SK-N-SH (cell line): ENCODE measurements at regions not wholly inside any gene's neighbourhood (a gene's known extent, or its start where the extent isn't known, plus 50 kb on each side); places are given as distances from the start of the nearest gene placed in this dataset.

Source experiments
- CTCF ChIA-PET: fragments of 300-600, 350-600 bp; formaldehyde crosslinking; extraction: SDS; loops from one replicate; lab custom pipeline; 2021; lab: Yijun Ruan, JAX
- POLR2A ChIA-PET: fragments of 350-600 bp; sonication (Branson Sonifier 250); formaldehyde crosslinking; extraction: SDS; loops from one replicate; lab custom pipeline; 2020; ENCODE audit warnings: antibody characterized with exemption, inconsistent platforms; lab: Yijun Ruan, JAX
- DNase-seq: peaks from one replicate; pipeline ENCODE4 v3.0.0; 2012
- H2AFZ ChIP-seq: fragments of 200-600 bp; sonication (generic); 2 replicates; pipeline ENCODE4 v1.8.1; 2016; ENCODE audit warnings: antibody characterized with exemption, mild to moderate bottlenecking, low read depth
- H3F3A ChIP-seq: fragments of 200-600 bp; sonication (generic); replicated peaks from 2 replicates; pipeline ENCODE3; 2016; ENCODE audit warnings: antibody characterized with exemption, mild to moderate bottlenecking; ENCODE audit not compliant: insufficient read depth
- H3K27ac ChIP-seq, 2 experiments: fragments of 200-500 bp in 1 of 2; fragments of 200-600 bp in 1 of 2; sonication (Bioruptor generic) in 1 of 2; sonication (generic), shearing (Covaris generic) in 1 of 2; 2 replicates each; pipeline versions ENCODE4 v1.5.1 to v1.6.1; 2014 to 2016; ENCODE audit warnings: low read depth in 2 of 2, inconsistent platforms in 1 of 2, low read length in 1 of 2, mild to moderate bottlenecking in 1 of 2, mixed read lengths in 1 of 2
- H3K27me3 ChIP-seq: fragments of 200-600 bp; sonication (generic), shearing (Covaris generic); 2 replicates; pipeline ENCODE4 v1.6.1; 2016; ENCODE audit warnings: mixed run types; ENCODE audit not compliant: insufficient read depth
- H3K36me3 ChIP-seq, 2 experiments: fragments of 200-500 bp in 1 of 2; fragments of 200-600 bp in 1 of 2; sonication (Bioruptor generic) in 1 of 2; sonication (generic) in 1 of 2; replicated peaks in 1 of 2; 2 replicates each; pipeline versions ENCODE3 to v1.5.1; 2014 to 2016; ENCODE audit warnings: low read length in 1 of 2, mild to moderate bottlenecking in 1 of 2; ENCODE audit not compliant: insufficient read depth in 2 of 2, control insufficient read depth in 1 of 2
- H3K4me1 ChIP-seq, 2 experiments: fragments of 200-500 bp in 1 of 2; fragments of 200-600 bp in 1 of 2; sonication (Bioruptor generic) in 1 of 2; sonication (generic), shearing (Covaris generic) in 1 of 2; 2 replicates each; pipeline versions ENCODE4 v1.5.1 to v1.6.1; 2014 to 2016; ENCODE audit warnings: low read depth in 1 of 2, low read length in 1 of 2, mixed run types in 1 of 2; ENCODE audit not compliant: insufficient read depth in 2 of 2, control insufficient read depth in 1 of 2
- H3K4me2 ChIP-seq: fragments of 200-600 bp; sonication (generic), shearing (Covaris generic); 2 replicates; pipeline ENCODE4 v1.6.1; 2017; ENCODE audit warnings: mixed run types
- H3K4me3 ChIP-seq, 2 experiments: fragments of 200-500 bp in 1 of 2; fragments of 200-600 bp in 1 of 2; sonication (Bioruptor generic) in 1 of 2; sonication (generic), shearing (Covaris generic) in 1 of 2; 2 replicates each; pipeline versions ENCODE4 v1.5.1 to v1.8.1; 2014 to 2016; ENCODE audit warnings: low read depth in 2 of 2, inconsistent platforms in 1 of 2, low read length in 1 of 2, mild to moderate bottlenecking in 1 of 2, mixed read lengths in 1 of 2, moderate library complexity in 1 of 2
- H3K79me2 ChIP-seq: fragments of 200-600 bp; sonication (generic); 2 replicates; pipeline ENCODE4 v1.8.1; 2017; ENCODE audit warnings: mild to moderate bottlenecking; ENCODE audit not compliant: insufficient read depth
- H3K9ac ChIP-seq: fragments of 200-600 bp; sonication (generic); 2 replicates; pipeline ENCODE4 v1.6.1; 2017; ENCODE audit warnings: mixed run types
- H3K9me2 ChIP-seq: fragments of 200-600 bp; sonication (generic); 2 replicates; pipeline ENCODE4 v1.6.1; 2017; ENCODE audit warnings: mixed run types
- H3K9me3 ChIP-seq: fragments of 200-600 bp; sonication (generic); 2 replicates; pipeline ENCODE4 v1.6.1; 2017; ENCODE audit warnings: mixed run types, mild to moderate bottlenecking, moderate library complexity
- H4K20me1 ChIP-seq: fragments of 200-600 bp; sonication (generic); 2 replicates; pipeline ENCODE4 v1.6.1; 2017; ENCODE audit warnings: mild to moderate bottlenecking, mixed run types; ENCODE audit not compliant: insufficient read depth
- CHD2 ChIP-seq: fragments of 150-350 bp; IDR thresholded peaks from 2 replicates; pipeline ENCODE4 v1.6.1; 2018; ENCODE audit warnings: low read length; ENCODE audit not compliant: partially characterized antibody
- ELF1 ChIP-seq: IDR thresholded peaks from 2 replicates; pipeline ENCODE4 v1.4.0; 2012
- EP300 ChIP-seq, 2 experiments: IDR thresholded peaks; 2 replicates each; pipeline versions ENCODE4 v1.4.0 to v1.6.1; 2012; ENCODE audit warnings: borderline replicate concordance in 1 of 2, low read depth in 1 of 2, low read length in 1 of 2
- EZH2phosphoT487 ChIP-seq: fragments of 200-600 bp; sonication (generic); IDR thresholded peaks from 2 replicates; pipeline ENCODE4 v1.6.1; 2017; ENCODE audit warnings: low read depth, mixed run types, mild to moderate bottlenecking, antibody characterized with exemption, moderate library complexity, borderline replicate concordance
- GABPA ChIP-seq: IDR thresholded peaks from 2 replicates; pipeline ENCODE4 v1.4.0; 2012; ENCODE audit warnings: low read depth, mild to moderate bottlenecking
- GATA2 ChIP-seq: sonication (generic); formaldehyde crosslinking; IDR thresholded peaks from 2 replicates; pipeline ENCODE4 v1.5.0; 2020; ENCODE audit warnings: mild to moderate bottlenecking, missing genetic modification reagents
- JUND ChIP-seq: IDR thresholded peaks from 2 replicates; pipeline ENCODE4 v1.4.0; 2012
- MEF2A ChIP-seq: IDR thresholded peaks from 2 replicates; pipeline ENCODE4 v1.4.0; 2012; ENCODE audit warnings: low read depth, borderline replicate concordance
- MXI1 ChIP-seq: IDR thresholded peaks from 2 replicates; pipeline ENCODE4 v1.6.1; 2012; ENCODE audit warnings: mild to moderate bottlenecking, low read depth, low read length, improper control_type of control experiment
- REST ChIP-seq: IDR thresholded peaks from 2 replicates; pipeline ENCODE4 v1.6.1; 2012; ENCODE audit warnings: mild to moderate bottlenecking, low read depth, low read length, moderate library complexity
- RFX5 ChIP-seq: IDR thresholded peaks from 2 replicates; pipeline ENCODE4 v1.6.1; 2012; ENCODE audit warnings: mild to moderate bottlenecking, improper control_type of control experiment, low read length
- SIN3A ChIP-seq: IDR thresholded peaks from 2 replicates; pipeline ENCODE4 v1.6.1; 2012; ENCODE audit warnings: low read depth, mild to moderate bottlenecking, low read length, moderate library complexity, borderline replicate concordance
- SMC3 ChIP-seq: IDR thresholded peaks from 2 replicates; pipeline ENCODE4 v1.6.1; 2012; ENCODE audit warnings: low read depth, low read length, improper control_type of control experiment
- TAF1 ChIP-seq: IDR thresholded peaks from 2 replicates; pipeline ENCODE4 v1.6.1; 2012; ENCODE audit warnings: low read depth, mild to moderate bottlenecking, low read length, moderate library complexity, borderline replicate concordance
- TCF12 ChIP-seq: IDR thresholded peaks from 2 replicates; pipeline ENCODE4 v1.4.0; 2012
- USF2 ChIP-seq: fragments of 150-350 bp; IDR thresholded peaks from 2 replicates; pipeline ENCODE4 v1.6.1; 2017; ENCODE audit warnings: antibody characterized with exemption, low read length, low read depth, borderline replicate concordance
- YY1 ChIP-seq: IDR thresholded peaks from 2 replicates; pipeline ENCODE4 v1.4.0; 2012; ENCODE audit warnings: low read depth, mild to moderate bottlenecking
- WGBS: methylation state at CpG from one replicate; pipeline ENCODE4 v1.1.6; 2017; ENCODE audit warnings: low lambda C conversion rate; 5-methylcytosine and 5-hydroxymethylcytosine counted together
- TF ChIP-seq, protein P1 (sequence below): fragments of 150-350 bp; IDR thresholded peaks from 2 replicates; pipeline ENCODE4 v1.6.1; 2016; ENCODE audit warnings: mild to moderate bottlenecking, low read depth, low read length

GRCh38 chr16:86739178-86739577 lies 160.8 kb downstream of the FOXL1 start:
- H3K36me3 ChIP-seq = no peaks in the 10 kb centered on the region
- 37% methylated on average over 3 of the region's 3 CpGs for WGBS
- H4K20me1 ChIP-seq = no peaks in the 10 kb centered on the region
- ChIA-PET CTCF (no interaction called here), POLR2A (no interaction called here)
- H3K4me2 ChIP-seq = no peak overlapping the region
- no peak overlapping the region for H2AFZ ChIP-seq
- no peaks in the 10 kb centered on the region for H3K79me2 ChIP-seq
- no peaks in the 10 kb centered on the region for H3K9me2 ChIP-seq
- peaks cover 24% of the 10 kb centered on the region for H3F3A ChIP-seq
- TF ChIP-seq GATA2 (CRISPR knock-in tag) (no peak), SIN3A (no peak)
- peak overlapping the region in 1 of 2 experiments; percentile 93; a peak in 1 of 4 replicates for H3K27ac ChIP-seq
- H3K4me1 ChIP-seq = peaks cover 0 to 17% of the 10 kb centered on the region in 2 experiments; a peak in 2 of 4 replicates
- no peak overlapping the region for H3K4me3 ChIP-seq
- H3K9me3 ChIP-seq = no peaks in the 10 kb centered on the region
- H3K27me3 ChIP-seq = no peaks in the 10 kb centered on the region
- no peak for DNase-seq
- H3K9ac ChIP-seq = no peak overlapping the region

DNA sequence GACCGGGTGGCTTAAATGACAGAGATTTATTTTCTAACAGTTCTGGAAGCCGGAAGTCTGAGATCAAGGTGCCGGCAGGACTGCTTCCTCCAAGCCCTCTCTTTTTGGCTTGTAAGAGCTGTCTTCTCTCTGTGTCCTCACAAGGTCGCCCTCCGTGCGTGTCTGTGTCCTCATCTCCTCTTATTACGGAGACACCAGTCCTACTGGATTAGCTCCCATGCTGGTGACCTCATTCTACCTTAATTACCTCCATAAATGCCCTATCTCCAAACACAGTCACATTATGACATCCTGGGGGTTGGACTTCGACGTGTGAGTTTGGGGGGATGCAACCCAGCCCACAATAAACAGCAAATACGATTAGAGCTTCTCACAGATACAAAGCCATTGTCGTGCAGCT lies 161.5 kb downstream of the FOXL1 start:
- Histone ChIP-seq H4K20me1 (no peaks in the 10 kb centered on the region), H3K27me3 (no peaks in the 10 kb centered on the region), H3K79me2 (no peaks in the 10 kb centered on the region), H3K4me2 (no peak overlapping the region), H3F3A (peaks cover 24% of the 10 kb centered on the region), H2AFZ (no peak overlapping the region), H3K4me1 (peaks cover 0 to 13% of the 10 kb centered on the region in 2 experiments; a peak in 2 of 4 replicates), H3K4me3 (no peak overlapping the region), H3K9me2 (no peaks in the 10 kb centered on the region), H3K9ac (no peak overlapping the region; the same call in 1 of the 2 replicates), H3K27ac (peak overlapping the region in 1 of 2 experiments; percentile 93; a peak in 2 of 4 replicates), H3K9me3 (no peaks in the 10 kb centered on the region), H3K36me3 (no peaks in the 10 kb centered on the region)
- CTCF ChIA-PET = no interaction called here
- TF ChIP-seq GATA2 (CRISPR knock-in tag) = no peak
- no peak for TF ChIP-seq YY1
- no peak for TF ChIP-seq EZH2phosphoT487
- no peak for TF ChIP-seq MEF2A
- no peak for TF ChIP-seq RFX5
- TF ChIP-seq, protein P1, sequence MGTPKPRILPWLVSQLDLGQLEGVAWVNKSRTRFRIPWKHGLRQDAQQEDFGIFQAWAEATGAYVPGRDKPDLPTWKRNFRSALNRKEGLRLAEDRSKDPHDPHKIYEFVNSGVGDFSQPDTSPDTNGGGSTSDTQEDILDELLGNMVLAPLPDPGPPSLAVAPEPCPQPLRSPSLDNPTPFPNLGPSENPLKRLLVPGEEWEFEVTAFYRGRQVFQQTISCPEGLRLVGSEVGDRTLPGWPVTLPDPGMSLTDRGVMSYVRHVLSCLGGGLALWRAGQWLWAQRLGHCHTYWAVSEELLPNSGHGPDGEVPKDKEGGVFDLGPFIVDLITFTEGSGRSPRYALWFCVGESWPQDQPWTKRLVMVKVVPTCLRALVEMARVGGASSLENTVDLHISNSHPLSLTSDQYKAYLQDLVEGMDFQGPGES = no peak
- no peak for TF ChIP-seq MXI1
- TF ChIP-seq GABPA = no peak
- TF ChIP-seq EP300 (IDR thresholded peaks at IDR 0.05; ENCODE audit: borderline replicate concordance in 1 of 2, low read depth in 1 of 2, low read length in 1 of 2) = no peak
- TF ChIP-seq TAF1 = no peak
- TF ChIP-seq TCF12 = no peak
- DNase-seq = no peak
- POLR2A ChIA-PET = no interaction called here
- WGBS = 45% methylated on average over 11 of the region's 11 CpGs

- Histone ChIP-seq H3K9ac (peak overlapping the region; percentile 73), H3K27ac (peak overlapping the region in 1 of 2 experiments; percentile 93; a peak in 2 of 4 replicates), H3K4me3 (no peak overlapping the region), H2AFZ (peak overlapping the region; percentile 60; the same call in 1 of the 2 replicates), H3K27me3 (no peaks in the 10 kb centered on the region), H4K20me1 (no peaks in the 10 kb centered on the region), H3K36me3 (no peaks in the 10 kb centered on the region), H3K79me2 (no peaks in the 10 kb centered on the region), H3K9me2 (no peaks in the 10 kb centered on the region), H3F3A (peaks cover 24% of the 10 kb centered on the region), H3K9me3 (no peaks in the 10 kb centered on the region), H3K4me1 (peaks cover 0 to 10% of the 10 kb centered on the region in 2 experiments; a peak in 2 of 4 replicates), H3K4me2 (peak overlapping the region; percentile 84)
- ChIA-PET CTCF (no interaction called here), POLR2A (no interaction called here)
- no peak for DNase-seq
- 47% methylated on average over 17 of the region's 17 CpGs for WGBS
- TF ChIP-seq USF2 = no peak
- TF ChIP-seq REST = no peak
- no peak for TF ChIP-seq CHD2
- no peak for TF ChIP-seq JUND
- TF ChIP-seq SMC3 = no peak
- no peak for TF ChIP-seq ELF1
Measured at GRCh38 chr16:86740298-86740697, 161.9 kb downstream of the FOXL1 start.
